GM23338 (cell line): ENCODE measurements at regions not wholly inside any gene's neighbourhood (a gene's known extent, or its start where the extent isn't known, plus 50 kb on each side); places are given as distances from the start of the nearest gene placed in this dataset.

Experiments
- ATAC-seq: fragments of 200-7000 bp; cut with Tn5 transposase; 3 replicates; pipeline ENCODE4 v1.9.1; 2020
- DNase-seq: peaks from one replicate; pipeline ENCODE4 v3.0.0-alpha.2; 2015; ENCODE audit warnings: low spot score
- H2AFZ ChIP-seq: fragments of 200-600 bp; sonication (generic); 2 replicates; pipeline ENCODE4 v1.8.0; 2016; ENCODE audit warnings: antibody characterized with exemption, mild to moderate bottlenecking, moderate library complexity
- H3F3A ChIP-seq: fragments of 200-600 bp; sonication (generic); replicated peaks from 2 replicates; pipeline ENCODE4 v1.8.0; 2017; ENCODE audit warnings: antibody characterized with exemption, mixed run types, low read depth
- H3K27ac ChIP-seq: fragments of 200-600 bp; sonication (generic); 2 replicates; pipeline ENCODE4 v1.6.1; 2016; ENCODE audit warnings: low read depth
- H3K27me3 ChIP-seq: fragments of 200-600 bp; sonication (generic); 2 replicates; pipeline ENCODE4 v1.8.0; 2016; ENCODE audit warnings: mild to moderate bottlenecking, mixed run types, moderate library complexity; ENCODE audit not compliant: insufficient read depth
- H3K36me3 ChIP-seq: fragments of 200-600 bp; sonication (generic); 2 replicates; pipeline ENCODE4 v1.8.0; 2016; ENCODE audit warnings: mild to moderate bottlenecking; ENCODE audit not compliant: insufficient read depth
- H3K4me1 ChIP-seq: fragments of 200-600 bp; sonication (generic); 2 replicates; pipeline ENCODE4 v1.8.0; 2016; ENCODE audit warnings: mild to moderate bottlenecking, moderate library complexity; ENCODE audit not compliant: insufficient read depth
- H3K4me2 ChIP-seq: fragments of 200-600 bp; sonication (generic); 2 replicates; pipeline ENCODE4 v1.7.1; 2017; ENCODE audit warnings: mixed run types
- H3K4me3 ChIP-seq: fragments of 200-600 bp; sonication (generic); 2 replicates; pipeline ENCODE4 v1.6.1; 2016; ENCODE audit warnings: mixed run types
- H3K79me2 ChIP-seq: fragments of 200-600 bp; sonication (generic); replicated peaks from 2 replicates; pipeline ENCODE4 v1.8.0; 2017; ENCODE audit warnings: mild to moderate bottlenecking; ENCODE audit not compliant: insufficient read depth
- H3K9me2 ChIP-seq: fragments of 200-600 bp; sonication (generic); 2 replicates; pipeline ENCODE4 v1.8.0; 2017; ENCODE audit not compliant: insufficient read depth
- H4K20me1 ChIP-seq: fragments of 200-600 bp; sonication (generic); replicated peaks from 2 replicates; pipeline ENCODE4 v1.8.0; 2017; ENCODE audit warnings: mild to moderate bottlenecking; ENCODE audit not compliant: insufficient read depth
- H3K27ac Mint-ChIP-seq: 2 replicates; pipeline ENCODE4 v1.8.0; 2020; ENCODE audit warnings: inconsistent platforms, mild to moderate bottlenecking, moderate library complexity, mixed read lengths
- H3K27me3 Mint-ChIP-seq: 3 replicates; pipeline ENCODE4 v1.8.0; 2022; ENCODE audit warnings: low read depth, mild to moderate bottlenecking, moderate library complexity, mixed read lengths, inconsistent platforms; ENCODE audit not compliant: insufficient read depth, poor library complexity
- H3K36me3 Mint-ChIP-seq: 3 replicates; pipeline ENCODE4 v1.8.0; 2021; ENCODE audit warnings: low read depth, mild to moderate bottlenecking, inconsistent platforms, moderate library complexity, mixed read lengths
- H3K4me1 Mint-ChIP-seq: 3 replicates; pipeline ENCODE4 v1.8.0; 2020; ENCODE audit warnings: mild to moderate bottlenecking, inconsistent platforms, mixed read lengths
- H3K4me3 Mint-ChIP-seq: 3 replicates; pipeline ENCODE4 v1.8.0; 2021; ENCODE audit warnings: moderate library complexity, mild to moderate bottlenecking, inconsistent platforms, mixed read lengths
- H3K9me3 Mint-ChIP-seq: 3 replicates; pipeline ENCODE4 v1.8.0; 2020; ENCODE audit warnings: moderate library complexity, mild to moderate bottlenecking, inconsistent platforms, mixed read lengths
- CREB1 ChIP-seq: fragments of 250-450 bp; sonication (Bioruptor Pico); IDR thresholded peaks from 2 replicates; pipeline ENCODE4 v1.5.0; 2020; ENCODE audit warnings: low read depth, mild to moderate bottlenecking, moderate library complexity
- CTCF ChIP-seq, 2 experiments: fragments of 200-600 bp in 1 of 2; sonication (generic) in 1 of 2; conservative IDR thresholded peaks; 2 replicates each; pipeline versions ENCODE4 v1.5.1 to v1.6.1; 2016 to 2017; ENCODE audit warnings: antibody characterized with exemption in 2 of 2, low read depth in 2 of 2, mild to moderate bottlenecking in 2 of 2, moderate library complexity in 1 of 2
- EZH2 ChIP-seq: fragments of 200-600 bp; sonication (generic); IDR thresholded peaks from one replicate; pipeline ENCODE4 v1.8.0; 2017; ENCODE audit warnings: antibody characterized with exemption, mild to moderate bottlenecking, low read depth; ENCODE audit not compliant: unreplicated experiment
- EZH2phosphoT487 ChIP-seq: fragments of 200-600 bp; sonication (generic); IDR thresholded peaks from one replicate; pipeline ENCODE4 v1.8.1; 2018; ENCODE audit warnings: antibody characterized with exemption; ENCODE audit not compliant: unreplicated experiment
- JUNB ChIP-seq: IDR thresholded peaks from one replicate; pipeline ENCODE4 v1.6.1; 2016; ENCODE audit warnings: antibody characterized with exemption; ENCODE audit not compliant: unreplicated experiment
- NANOG ChIP-seq: IDR thresholded peaks from 2 replicates; pipeline ENCODE4 v1.6.1; 2016; ENCODE audit warnings: antibody characterized with exemption, borderline replicate concordance
- POLR2AphosphoS5 ChIP-seq: IDR thresholded peaks from 2 replicates; pipeline ENCODE4 v1.6.1; 2016; ENCODE audit warnings: antibody characterized with exemption, low read depth
- REST ChIP-seq: IDR thresholded peaks from one replicate; pipeline ENCODE4 v1.6.1; 2018; ENCODE audit warnings: antibody characterized with exemption; ENCODE audit not compliant: unreplicated experiment
- STAT1 ChIP-seq: IDR thresholded peaks from one replicate; pipeline ENCODE4 v1.6.1; 2016; ENCODE audit warnings: antibody characterized with exemption; ENCODE audit not compliant: unreplicated experiment
- ZNF114 ChIP-seq: fragments of 250-450 bp; sonication (Bioruptor Pico); IDR thresholded peaks from 2 replicates; pipeline ENCODE4 v1.5.0; 2020; ENCODE audit warnings: mild to moderate bottlenecking, moderate library complexity
- ZNF331 ChIP-seq: fragments of 250-450 bp; sonication (Bioruptor Pico); IDR thresholded peaks from 2 replicates; pipeline ENCODE4 v1.5.0; 2020; ENCODE audit warnings: low read depth, mild to moderate bottlenecking, moderate library complexity
- ZNF462 ChIP-seq: fragments of 250-450 bp; sonication (Bioruptor Pico); IDR thresholded peaks from 2 replicates; pipeline ENCODE4 v1.5.0; 2020; ENCODE audit warnings: mild to moderate bottlenecking, moderate library complexity
- TF ChIP-seq, protein P1 (sequence below): IDR thresholded peaks from 2 replicates; pipeline ENCODE4 v1.6.1; 2016; ENCODE audit warnings: antibody characterized with exemption

- DNase-seq (no peak), ATAC-seq (no peak)
- no peaks in the 10 kb centered on the region for H3K4me1 ChIP-seq
- Mint-ChIP-seq H3K4me3 (no peak overlapping the region), H3K27me3 (peaks cover 2% of the 10 kb centered on the region), H3K27ac (no peak overlapping the region), H3K9me3 (no peaks in the 10 kb centered on the region), H3K36me3 (no peaks in the 10 kb centered on the region), H3K4me1 (no peaks in the 10 kb centered on the region)
- no peak overlapping the region for H3K4me3 ChIP-seq
- no peaks in the 10 kb centered on the region for H3K36me3 ChIP-seq
- no peak overlapping the region for H3K4me2 ChIP-seq
- H3K79me2 ChIP-seq, result no peaks in the 10 kb centered on the region
- TF ChIP-seq ZNF331 (CRISPR knock-in tag) (no peak), JUNB (no peak), REST (no peak), CTCF (conservative IDR thresholded peaks at IDR 0.05; ENCODE audit: low read depth in 2 of 2) (no peak), CREB1 (CRISPR knock-in tag) (no peak), ZNF114 (CRISPR knock-in tag) (no peak), POLR2AphosphoS5 (no peak), ZNF462 (CRISPR knock-in tag) (no peak), STAT1 (no peak), EZH2 (no peak), EZH2phosphoT487 (no peak), NANOG (no peak)
- TF ChIP-seq, protein P1, sequence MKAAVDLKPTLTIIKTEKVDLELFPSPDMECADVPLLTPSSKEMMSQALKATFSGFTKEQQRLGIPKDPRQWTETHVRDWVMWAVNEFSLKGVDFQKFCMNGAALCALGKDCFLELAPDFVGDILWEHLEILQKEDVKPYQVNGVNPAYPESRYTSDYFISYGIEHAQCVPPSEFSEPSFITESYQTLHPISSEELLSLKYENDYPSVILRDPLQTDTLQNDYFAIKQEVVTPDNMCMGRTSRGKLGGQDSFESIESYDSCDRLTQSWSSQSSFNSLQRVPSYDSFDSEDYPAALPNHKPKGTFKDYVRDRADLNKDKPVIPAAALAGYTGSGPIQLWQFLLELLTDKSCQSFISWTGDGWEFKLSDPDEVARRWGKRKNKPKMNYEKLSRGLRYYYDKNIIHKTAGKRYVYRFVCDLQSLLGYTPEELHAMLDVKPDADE, result no peak
- no peaks in the 10 kb centered on the region for H3K27me3 ChIP-seq
- H3K9me2 ChIP-seq, result peaks cover 7% of the 10 kb centered on the region
- no peaks in the 10 kb centered on the region for H3F3A ChIP-seq
- no peak overlapping the region for H3K27ac ChIP-seq
- H4K20me1 ChIP-seq, result no peaks in the 10 kb centered on the region
- H2AFZ ChIP-seq, result no peak overlapping the region
Observed at GRCh38 chr12:25717552-25717951, 164.5 kb upstream of the LMNTD1 start.
